ENCODE measurements at regions not wholly inside any gene's neighbourhood (a gene's known extent, or its start where the extent isn't known, plus 50 kb on each side); places are given as distances from the start of the nearest gene placed in this dataset.

DNA sequence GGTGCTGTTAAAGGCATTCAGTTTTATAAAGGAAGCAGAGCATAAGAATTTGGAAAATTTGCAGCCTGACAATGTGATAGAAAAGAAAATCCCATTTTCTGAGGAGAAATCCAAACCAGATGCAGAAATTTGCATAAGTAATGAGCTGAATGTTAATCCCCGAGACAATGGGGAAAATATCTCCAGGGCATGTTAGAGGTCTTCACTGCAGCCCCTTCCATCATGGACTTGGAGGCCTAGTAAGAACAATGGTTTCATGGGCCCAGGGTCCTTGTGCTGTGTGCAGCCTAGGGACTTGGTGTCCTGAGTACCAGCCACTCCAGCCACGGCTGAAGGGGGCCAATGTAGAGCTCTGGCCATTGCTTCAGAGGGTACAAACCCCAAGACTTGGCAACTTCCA lies 542.7 kb upstream of the NR3C2 start:
- intact Hi-C loops (cut with DNase I), result no loop called here
- Histone ChIP-seq H3K4me3 (no peak overlapping the region), H3K4me1 (no peaks in the 10 kb centered on the region), H3K36me3 (no peaks in the 10 kb centered on the region), H3K27me3 (ENCODE audit: low read depth) (no peaks in the 10 kb centered on the region), H3K27ac (no peak overlapping the region), H3K9me3 (peaks cover 5% of the 10 kb centered on the region)
- DNase-seq (no peak), ATAC-seq (no peak)
- TF ChIP-seq, protein P1, sequence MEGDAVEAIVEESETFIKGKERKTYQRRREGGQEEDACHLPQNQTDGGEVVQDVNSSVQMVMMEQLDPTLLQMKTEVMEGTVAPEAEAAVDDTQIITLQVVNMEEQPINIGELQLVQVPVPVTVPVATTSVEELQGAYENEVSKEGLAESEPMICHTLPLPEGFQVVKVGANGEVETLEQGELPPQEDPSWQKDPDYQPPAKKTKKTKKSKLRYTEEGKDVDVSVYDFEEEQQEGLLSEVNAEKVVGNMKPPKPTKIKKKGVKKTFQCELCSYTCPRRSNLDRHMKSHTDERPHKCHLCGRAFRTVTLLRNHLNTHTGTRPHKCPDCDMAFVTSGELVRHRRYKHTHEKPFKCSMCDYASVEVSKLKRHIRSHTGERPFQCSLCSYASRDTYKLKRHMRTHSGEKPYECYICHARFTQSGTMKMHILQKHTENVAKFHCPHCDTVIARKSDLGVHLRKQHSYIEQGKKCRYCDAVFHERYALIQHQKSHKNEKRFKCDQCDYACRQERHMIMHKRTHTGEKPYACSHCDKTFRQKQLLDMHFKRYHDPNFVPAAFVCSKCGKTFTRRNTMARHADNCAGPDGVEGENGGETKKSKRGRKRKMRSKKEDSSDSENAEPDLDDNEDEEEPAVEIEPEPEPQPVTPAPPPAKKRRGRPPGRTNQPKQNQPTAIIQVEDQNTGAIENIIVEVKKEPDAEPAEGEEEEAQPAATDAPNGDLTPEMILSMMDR (IDR thresholded peaks at IDR 0.05), result no peak

DNA sequence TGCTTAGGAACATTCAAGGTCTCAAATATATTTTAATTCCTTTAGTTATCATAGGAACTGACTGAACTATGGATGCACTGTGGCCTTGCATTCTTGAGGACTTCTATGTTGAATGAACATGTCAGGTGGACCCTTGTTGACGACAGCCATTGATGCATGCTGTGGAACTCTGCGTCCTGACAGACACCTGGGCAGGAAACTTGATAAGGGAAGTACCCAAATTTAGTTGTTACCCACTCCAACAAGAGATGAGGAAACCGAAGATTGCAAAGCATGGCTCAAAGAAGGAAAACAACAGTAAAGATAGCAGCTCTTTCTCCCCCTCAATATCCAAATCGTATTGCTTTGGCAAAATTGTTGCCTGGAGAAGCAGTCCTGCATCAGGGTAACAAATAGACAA lies 540.0 kb upstream of the NR3C2 start:
- no peak overlapping the region for H3K4me3 ChIP-seq
- TF ChIP-seq, protein P1 (IDR thresholded peaks at IDR 0.05), result no peak
- DNase-seq, result no peak
- intact Hi-C loops (cut with DNase I), result no loop called here
- H3K9me3 ChIP-seq, result peaks cover 5% of the 10 kb centered on the region
- no peaks in the 10 kb centered on the region for H3K4me1 ChIP-seq
- no peak for ATAC-seq
- H3K36me3 ChIP-seq, result no peaks in the 10 kb centered on the region
- no peak overlapping the region for H3K27ac ChIP-seq
- no peaks in the 10 kb centered on the region for H3K27me3 ChIP-seq (ENCODE audit: low read depth)

DNA sequence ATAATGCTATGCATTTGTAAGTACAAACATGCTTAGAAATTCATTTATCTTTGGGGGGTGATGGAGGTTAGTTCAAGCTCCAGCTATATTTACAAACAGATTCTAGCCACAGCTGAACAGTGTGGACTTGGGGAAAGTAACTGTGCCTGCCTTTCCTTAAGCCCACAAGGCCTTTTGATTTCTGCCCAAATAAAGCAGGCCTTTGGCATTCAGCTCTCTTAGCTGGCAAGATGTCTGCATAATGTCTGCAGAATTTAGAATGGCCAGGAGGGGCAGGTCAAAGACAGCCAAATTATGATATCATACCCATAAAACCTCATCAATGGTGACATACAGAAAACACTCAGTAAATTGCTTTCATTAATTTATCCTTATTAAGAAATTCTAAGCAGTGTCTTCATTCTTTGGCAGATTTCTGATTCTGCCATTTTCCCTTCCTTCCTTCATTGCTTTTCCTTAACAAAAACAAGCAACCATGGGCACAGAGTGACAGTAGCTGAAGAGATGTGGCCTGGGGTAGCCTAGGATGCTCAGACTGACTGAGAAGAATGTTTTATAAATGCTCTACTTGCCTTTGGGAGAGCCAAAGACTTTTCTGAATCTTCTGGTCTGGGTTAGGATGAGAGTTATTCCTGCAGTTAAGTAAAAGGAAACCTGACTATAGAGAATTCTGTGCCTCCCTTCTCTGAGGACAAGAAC lies 538.7 kb upstream of the NR3C2 start:
- intact Hi-C loops (cut with DNase I), result no loop called here
- no peaks in the 10 kb centered on the region for H3K36me3 ChIP-seq
- no peaks in the 10 kb centered on the region for H3K4me1 ChIP-seq
- no peak overlapping the region for H3K4me3 ChIP-seq
- ATAC-seq (no peak), DNase-seq (no peak)
- H3K27ac ChIP-seq, result no peak overlapping the region
- no peaks in the 10 kb centered on the region for H3K27me3 ChIP-seq (ENCODE audit: low read depth)
- TF ChIP-seq, protein P1 (IDR thresholded peaks at IDR 0.05), result no peak
- peaks cover 5% of the 10 kb centered on the region for H3K9me3 ChIP-seq

DNA sequence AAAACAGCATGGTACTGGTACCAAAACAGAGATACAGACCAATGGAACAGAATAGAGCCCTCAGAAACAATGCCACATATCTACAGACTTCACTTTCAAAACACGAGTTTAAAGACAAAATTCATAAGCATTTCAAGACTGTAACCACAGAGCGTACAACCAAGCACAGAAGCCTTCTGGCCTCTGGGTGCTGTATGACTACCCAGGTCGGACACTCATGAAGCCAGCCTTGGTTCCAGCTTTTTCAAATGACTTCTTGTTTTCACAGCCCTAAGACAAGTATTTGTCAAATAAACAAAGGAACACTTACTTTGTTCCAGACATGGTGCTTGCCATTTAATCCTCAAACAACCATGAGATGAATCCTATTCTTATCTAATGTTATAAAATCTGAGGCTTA lies 536.1 kb upstream of the NR3C2 start:
- H3K4me1 ChIP-seq, result no peaks in the 10 kb centered on the region
- ATAC-seq (no peak), DNase-seq (no peak)
- no peaks in the 10 kb centered on the region for H3K27me3 ChIP-seq (ENCODE audit: low read depth)
- intact Hi-C loops (cut with DNase I), result no loop called here
- H3K9me3 ChIP-seq, result no peaks in the 10 kb centered on the region
- TF ChIP-seq, protein P1 (IDR thresholded peaks at IDR 0.05), result no peak
- no peaks in the 10 kb centered on the region for H3K36me3 ChIP-seq
- H3K4me3 ChIP-seq, result no peak overlapping the region
- H3K27ac ChIP-seq, result no peak overlapping the region

DNA sequence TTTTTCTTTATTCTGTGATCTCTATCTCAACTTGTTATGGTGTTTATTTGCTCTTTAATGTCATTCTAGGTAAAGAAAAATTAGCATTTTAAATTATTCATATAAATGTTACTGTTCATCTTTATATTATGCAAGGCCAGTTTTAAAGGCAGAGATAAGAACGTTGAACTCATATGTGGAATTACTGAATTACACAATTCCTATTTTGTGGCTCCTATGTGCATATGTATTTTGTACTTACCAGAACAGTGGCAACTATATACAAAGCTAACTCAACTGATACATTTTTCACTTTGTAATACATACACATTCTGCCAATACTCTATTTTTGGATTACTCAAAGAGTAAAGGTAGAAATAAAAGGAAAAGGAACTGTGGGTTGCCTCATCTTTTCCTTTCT lies 533.2 kb upstream of the NR3C2 start:
- no peaks in the 10 kb centered on the region for H3K4me1 ChIP-seq
- ATAC-seq (no peak), DNase-seq (no peak)
- no peaks in the 10 kb centered on the region for H3K9me3 ChIP-seq
- no peak overlapping the region for H3K27ac ChIP-seq
- H3K27me3 ChIP-seq (ENCODE audit: low read depth), result no peaks in the 10 kb centered on the region
- TF ChIP-seq, protein P1 (IDR thresholded peaks at IDR 0.05), result no peak
- no peaks in the 10 kb centered on the region for H3K36me3 ChIP-seq
- no peak overlapping the region for H3K4me3 ChIP-seq
- intact Hi-C loops (cut with DNase I), result no loop called here
